Suppressor macrophage treated with lipopolysaccharide for 4 hours (primary cell): ENCODE measurements at regions not wholly inside any gene's neighbourhood (a gene's known extent, or its start where the extent isn't known, plus 50 kb on each side); places are given as distances from the start of the nearest gene placed in this dataset.
A peak's percentile ranks its signal among the peaks of the same experiment; 100 is the strongest.
"Not testable (repeated sequence)": the region's sequence is repeated elsewhere in the genome, so short reads cannot be mapped to it uniquely, and the experiment has no call there.

Experiments
- DNase-seq: peaks from one replicate; pipeline ENCODE4 v3.0.0-alpha.2; 2020

- DNase-seq = no peak
Observed at GRCh38 chr3:137820366-137820765, 56.3 kb downstream of the SOX14 start.

GRCh38 chr3:137835096-137835495, 71.0 kb downstream of the SOX14 start:
- no peak for DNase-seq

GRCh38 chr3:137845194-137845593, 81.1 kb downstream of the SOX14 start:
- DNase-seq = no peak

- no peak for DNase-seq
Observed at GRCh38 chr3:137845666-137846065, 81.6 kb downstream of the SOX14 start.

GRCh38 chr3:137852391-137852830, 88.3 kb downstream of the SOX14 start:
- no peak for DNase-seq

- DNase-seq = no peak
Observed at GRCh38 chr3:137854533-137855261, 90.6 kb downstream of the SOX14 start.

GRCh38 chr3:137866001-137866400, 101.9 kb downstream of the SOX14 start:
- DNase-seq = no peak

GRCh38 chr3:137866933-137867332, 102.8 kb downstream of the SOX14 start:
- no peak for DNase-seq

GRCh38 chr3:137867611-137868010, 103.5 kb downstream of the SOX14 start:
- DNase-seq = no peak

GRCh38 chr3:137869022-137869421, 104.9 kb downstream of the SOX14 start:
- no peak for DNase-seq

- DNase-seq = not testable (repeated sequence)
Observed at GRCh38 chr3:137872589-137872988, 108.5 kb downstream of the SOX14 start.

- not testable (repeated sequence) for DNase-seq
Observed at GRCh38 chr3:137896842-137897241, 113.1 kb upstream of the CLDN18 start.

GRCh38 chr3:137906985-137907649, 102.8 kb upstream of the CLDN18 start:
- no peak for DNase-seq

GRCh38 chr3:137924628-137925027, 85.3 kb upstream of the CLDN18 start:
- DNase-seq = no peak

GRCh38 chr3:137925080-137925479, 84.9 kb upstream of the CLDN18 start:
- no peak for DNase-seq

GRCh38 chr3:137926991-137927390, 83.0 kb upstream of the CLDN18 start:
- no peak for DNase-seq

- no peak for DNase-seq
Observed at GRCh38 chr3:137930976-137931375, 79.0 kb upstream of the CLDN18 start.

GRCh38 chr3:137938876-137939275, 71.1 kb upstream of the CLDN18 start:
- no peak for DNase-seq

GRCh38 chr3:137944593-137944992, 65.4 kb upstream of the CLDN18 start:
- DNase-seq = no peak

- peak; percentile 62 for DNase-seq
Observed at GRCh38 chr3:137946356-137946973, 63.5 kb upstream of the CLDN18 start.

- no peak for DNase-seq
Observed at GRCh38 chr3:137947117-137947516, 62.8 kb upstream of the CLDN18 start.

GRCh38 chr3:137948400-137949072, 61.4 kb upstream of the CLDN18 start:
- DNase-seq = no peak

- no peak for DNase-seq
Observed at GRCh38 chr3:137958636-137959035, 51.3 kb upstream of the CLDN18 start.
